MCF 10A (cell line): ENCODE measurements at regions not wholly inside any gene's neighbourhood (a gene's known extent, or its start where the extent isn't known, plus 50 kb on each side); places are given as distances from the start of the nearest gene placed in this dataset.

Experiments used
- BruUV-seq: library from RNA; stranded (reverse); fragments of 400-500 nt; replicated peaks from 2 replicates; lab custom pipeline; 2021; lab: Mats Ljungman, UMichigan
- CTCF ChIA-PET: fragments of 300-600 bp; sonication (Branson Sonifier 250); formaldehyde crosslinking; extraction: SDS; loops from one replicate; lab custom pipeline; 2021; ENCODE audit warnings: antibody characterized with exemption, inconsistent platforms; lab: Yijun Ruan, JAX
- POLR2A ChIA-PET: fragments of 300-600, 350-650 bp; sonication (Branson Sonifier 250); formaldehyde crosslinking; extraction: SDS; loops from one replicate; lab custom pipeline; 2020; ENCODE audit warnings: antibody characterized with exemption, inconsistent platforms; lab: Yijun Ruan, JAX
- DNase-seq: peaks from one replicate; pipeline ENCODE4 v3.0.0-alpha.2; 2018; ENCODE audit not compliant: unreplicated experiment
- H3K27ac Mint-ChIP-seq: one replicate; pipeline ENCODE4 v1.8.0; 2022; ENCODE audit warnings: mild to moderate bottlenecking, low read depth, mixed read lengths; ENCODE audit not compliant: unreplicated experiment
- H3K27me3 Mint-ChIP-seq: one replicate; pipeline ENCODE4 v1.8.0; 2022; ENCODE audit warnings: mixed read lengths; ENCODE audit not compliant: insufficient read depth, unreplicated experiment
- H3K36me3 Mint-ChIP-seq: one replicate; pipeline ENCODE4 v1.8.0; 2022; ENCODE audit warnings: mild to moderate bottlenecking, moderate library complexity, mixed read lengths; ENCODE audit not compliant: insufficient read depth, unreplicated experiment
- H3K4me1 Mint-ChIP-seq: one replicate; pipeline ENCODE4 v1.8.0; 2022; ENCODE audit warnings: mixed read lengths; ENCODE audit not compliant: insufficient read depth, unreplicated experiment
- H3K4me3 Mint-ChIP-seq: one replicate; pipeline ENCODE4 v1.8.0; 2022; ENCODE audit warnings: mild to moderate bottlenecking, moderate library complexity, mixed read lengths; ENCODE audit not compliant: unreplicated experiment
- H3K9me3 Mint-ChIP-seq: one replicate; pipeline ENCODE4 v1.8.0; 2022; ENCODE audit warnings: mixed read lengths; ENCODE audit not compliant: unreplicated experiment
- CTCF ChIP-seq: fragments of 200-600 bp; IDR thresholded peaks from one replicate; pipeline ENCODE4 v1.8.0; 2022; ENCODE audit warnings: antibody characterized with exemption, mild to moderate bottlenecking; ENCODE audit not compliant: unreplicated experiment
- intact Hi-C: fragments of 100-400 bp; cut with micrococcal nuclease; formaldehyde crosslinking; loops from 2 replicates; pipeline ENCODE4 v1.14.1; 2022

GRCh38 chr2:120503793-120504571 is 158.0 kb downstream of the INHBB start:
- TF ChIP-seq CTCF, result no peak
- peak; percentile 32 for DNase-seq
- POLR2A ChIA-PET, result no interaction called here
- CTCF ChIA-PET, result no interaction called here
- Mint-ChIP-seq H3K36me3 (no peaks in the 10 kb centered on the region), H3K27me3 (no peaks in the 10 kb centered on the region), H3K4me3 (no peak overlapping the region), H3K27ac (peak overlapping the region; percentile 62), H3K9me3 (no peaks in the 10 kb centered on the region), H3K4me1 (peaks cover 12% of the 10 kb centered on the region)
- intact Hi-C loops, result no loop called here
- BruUV-seq, result no TSS peak

GRCh38 chr2:120504936-120505705 is 159.2 kb downstream of the INHBB start:
- H3K27me3 Mint-ChIP-seq, result no peaks in the 10 kb centered on the region
- no peaks in the 10 kb centered on the region for H3K9me3 Mint-ChIP-seq
- intact Hi-C loops, result no loop called here
- no peak overlapping the region for H3K4me3 Mint-ChIP-seq
- no peak overlapping the region for H3K27ac Mint-ChIP-seq
- DNase-seq, result no peak
- H3K36me3 Mint-ChIP-seq, result no peaks in the 10 kb centered on the region
- ChIA-PET POLR2A (no interaction called here), CTCF (no interaction called here)
- H3K4me1 Mint-ChIP-seq, result peaks cover 17% of the 10 kb centered on the region
- no TSS peak for BruUV-seq
- no peak for TF ChIP-seq CTCF

GRCh38 chr2:120508567-120509041 is 162.7 kb downstream of the INHBB start:
- POLR2A ChIA-PET, result interaction anchor here (0.7 to 2.5 kb wide), 5 partner anchors 14 to 689 kb away, joined by 3 to 6 read pairs (median 4); no protein-coding TSS in a partner anchor
- CTCF ChIA-PET, result interaction anchor here (0.6 to 3.9 kb wide), 11 partner anchors 11 to 255 kb away, joined by 3 to 14 read pairs (median 3); no protein-coding TSS in a partner anchor
- no peaks in the 10 kb centered on the region for H3K9me3 Mint-ChIP-seq
- peak; percentile 86 for DNase-seq
- H3K27ac Mint-ChIP-seq, result no peak overlapping the region
- intact Hi-C loops, result no loop called here
- no peaks in the 10 kb centered on the region for H3K36me3 Mint-ChIP-seq
- no peaks in the 10 kb centered on the region for H3K27me3 Mint-ChIP-seq
- no TSS peak for BruUV-seq
- H3K4me3 Mint-ChIP-seq, result no peak overlapping the region
- TF ChIP-seq CTCF, result no peak
- H3K4me1 Mint-ChIP-seq, result peaks cover 13% of the 10 kb centered on the region
